ENCODE measurements at regions not wholly inside any gene's neighbourhood (a gene's known extent, or its start where the extent isn't known, plus 50 kb on each side); places are given as distances from the start of the nearest gene placed in this dataset.

DNA sequence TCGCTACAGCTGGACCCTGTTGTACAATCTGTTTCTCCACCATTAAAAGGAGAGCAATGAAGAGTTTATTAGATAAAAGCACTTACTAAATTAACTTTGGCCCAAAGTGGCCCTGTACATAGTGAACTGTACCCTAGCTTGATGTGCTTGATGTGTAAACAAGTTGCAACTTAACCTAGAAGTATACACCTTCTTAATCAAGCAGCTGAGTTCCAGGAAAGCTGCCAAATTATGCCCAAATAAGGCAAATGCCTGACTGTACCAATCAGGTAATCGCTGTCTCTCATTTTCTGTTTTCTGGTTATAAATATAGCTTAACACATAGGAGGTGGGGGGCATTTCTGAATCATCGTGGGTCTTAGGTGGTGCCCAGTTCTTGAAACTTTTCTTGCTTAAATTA, 704.8 kb upstream of the CBLB start:
- no peak for TF ChIP-seq POLR2A (IDR thresholded peaks at IDR 0.05)
- TF ChIP-seq, protein P1, sequence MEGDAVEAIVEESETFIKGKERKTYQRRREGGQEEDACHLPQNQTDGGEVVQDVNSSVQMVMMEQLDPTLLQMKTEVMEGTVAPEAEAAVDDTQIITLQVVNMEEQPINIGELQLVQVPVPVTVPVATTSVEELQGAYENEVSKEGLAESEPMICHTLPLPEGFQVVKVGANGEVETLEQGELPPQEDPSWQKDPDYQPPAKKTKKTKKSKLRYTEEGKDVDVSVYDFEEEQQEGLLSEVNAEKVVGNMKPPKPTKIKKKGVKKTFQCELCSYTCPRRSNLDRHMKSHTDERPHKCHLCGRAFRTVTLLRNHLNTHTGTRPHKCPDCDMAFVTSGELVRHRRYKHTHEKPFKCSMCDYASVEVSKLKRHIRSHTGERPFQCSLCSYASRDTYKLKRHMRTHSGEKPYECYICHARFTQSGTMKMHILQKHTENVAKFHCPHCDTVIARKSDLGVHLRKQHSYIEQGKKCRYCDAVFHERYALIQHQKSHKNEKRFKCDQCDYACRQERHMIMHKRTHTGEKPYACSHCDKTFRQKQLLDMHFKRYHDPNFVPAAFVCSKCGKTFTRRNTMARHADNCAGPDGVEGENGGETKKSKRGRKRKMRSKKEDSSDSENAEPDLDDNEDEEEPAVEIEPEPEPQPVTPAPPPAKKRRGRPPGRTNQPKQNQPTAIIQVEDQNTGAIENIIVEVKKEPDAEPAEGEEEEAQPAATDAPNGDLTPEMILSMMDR (IDR thresholded peaks at IDR 0.05), result no peak
